Stomach smooth muscle (tissue), 2 donors: ENCODE measurements at regions not wholly inside any gene's neighbourhood (a gene's known extent, or its start where the extent isn't known, plus 50 kb on each side); places are given as distances from the start of the nearest gene placed in this dataset.

Experiments used
- H3K27ac ChIP-seq: one replicate; pipeline ENCODE4 v1.7.0; 2013; ENCODE audit warnings: mild to moderate bottlenecking, low read length, inconsistent platforms
- H3K27me3 ChIP-seq, 2 donors: one replicate each; pipeline ENCODE4 v1.7.0; 2013; ENCODE audit warnings: low read length in 2 of 2; ENCODE audit not compliant: insufficient read depth in 2 of 2, control insufficient read depth in 1 of 2
- H3K36me3 ChIP-seq, 2 donors: one replicate each; pipeline ENCODE4 v1.7.0; 2013; ENCODE audit warnings: low read length in 2 of 2; ENCODE audit not compliant: control insufficient read depth in 2 of 2, insufficient read depth in 2 of 2
- H3K4me1 ChIP-seq: one replicate; pipeline ENCODE4 v1.7.0; 2013; ENCODE audit warnings: low read length; ENCODE audit not compliant: control insufficient read depth, insufficient read depth
- H3K4me3 ChIP-seq, 2 donors: one replicate each; pipeline ENCODE4 v1.7.0; 2013; ENCODE audit warnings: low read length in 2 of 2
- H3K9ac ChIP-seq, 2 donors: one replicate each; pipeline ENCODE4 v1.7.0; 2013; ENCODE audit warnings: low read length in 2 of 2, mild to moderate bottlenecking in 1 of 2
- H3K9me3 ChIP-seq, 2 donors: one replicate each; pipeline ENCODE4 v1.7.0; 2013; ENCODE audit warnings: low read length in 2 of 2; ENCODE audit not compliant: control insufficient read depth in 2 of 2
- donor health status: healthy.
- donor health status: Pancreatic carcinoma.

DNA sequence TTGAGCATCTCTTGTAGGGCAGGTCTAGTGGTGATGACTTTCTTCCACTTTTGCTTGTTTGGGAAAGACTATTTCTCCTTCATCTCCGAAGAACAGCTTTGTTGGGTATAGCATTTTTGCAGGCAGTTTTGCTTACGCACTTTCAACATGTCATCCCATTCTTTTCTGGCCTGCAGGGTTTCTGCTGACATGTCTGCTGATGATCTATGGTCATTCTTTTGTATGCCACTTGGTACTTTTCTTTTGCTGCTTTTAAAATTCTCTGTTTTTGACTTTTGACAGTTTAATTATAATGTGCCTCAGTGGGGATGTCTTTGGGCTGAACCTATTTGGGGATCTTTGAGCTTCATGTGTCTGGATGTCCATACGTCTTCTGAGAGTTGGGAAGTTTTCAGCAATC lies 78.2 kb downstream of the PTHLH start:
- H3K9ac ChIP-seq = no peak overlapping the region
- no peaks in the 10 kb centered on the region for H3K36me3 ChIP-seq
- H3K27me3 ChIP-seq = no peaks in the 10 kb centered on the region
- no peak overlapping the region for H3K4me3 ChIP-seq
- H3K9me3 ChIP-seq = no peaks in the 10 kb centered on the region
- no peaks in the 10 kb centered on the region for H3K4me1 ChIP-seq
- H3K27ac ChIP-seq = no peak overlapping the region

DNA sequence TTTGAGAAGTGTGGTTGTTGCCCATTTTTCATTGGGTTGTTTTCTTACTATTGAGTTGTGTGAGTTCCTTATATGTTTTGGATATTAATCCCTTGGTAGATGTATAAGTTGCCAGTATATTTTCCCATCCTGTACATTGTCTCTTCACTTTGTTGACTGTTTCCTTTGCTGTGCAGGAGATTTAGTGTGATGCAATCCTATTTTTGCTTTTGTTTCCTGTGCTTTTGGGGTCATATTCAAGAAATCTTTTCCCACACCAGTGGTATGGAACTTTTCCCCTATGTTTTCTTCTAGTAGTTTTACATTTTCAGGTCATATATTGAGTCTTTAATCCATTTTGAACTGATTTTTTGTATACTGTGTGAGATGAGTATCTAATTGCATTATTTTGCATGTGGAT lies 92.8 kb downstream of the PTHLH start:
- Histone ChIP-seq H3K27ac (no peak overlapping the region), H3K9ac (no peak overlapping the region), H3K4me1 (no peaks in the 10 kb centered on the region)

DNA sequence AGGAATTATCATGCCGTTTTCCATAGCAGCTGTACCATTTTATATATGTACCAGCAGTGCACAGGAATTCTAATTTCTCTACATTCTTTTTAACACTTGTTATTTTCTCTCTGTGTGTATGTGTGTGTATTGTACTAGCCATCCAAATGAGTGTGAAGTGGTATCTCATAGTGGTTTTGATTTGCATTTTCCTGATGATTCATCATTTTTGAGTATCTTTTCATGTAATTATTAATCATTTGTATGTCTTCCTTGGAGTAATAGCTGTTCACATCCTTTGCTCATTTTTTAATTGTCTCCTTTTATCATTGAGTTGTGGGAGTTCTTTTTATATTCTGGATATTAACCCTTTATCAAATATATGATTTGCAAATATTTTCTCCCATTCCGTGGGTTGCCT lies 95.6 kb upstream of the MANSC4 start:
- H3K9me3 ChIP-seq = no peaks in the 10 kb centered on the region
- H3K4me1 ChIP-seq = no peaks in the 10 kb centered on the region
- H3K9ac ChIP-seq = no peak overlapping the region
- no peak overlapping the region for H3K27ac ChIP-seq
- H3K27me3 ChIP-seq = no peaks in the 10 kb centered on the region
- no peaks in the 10 kb centered on the region for H3K36me3 ChIP-seq
- H3K4me3 ChIP-seq = no peak overlapping the region

More for the DNA sequence above, 92.8 kb downstream of the PTHLH start:
- no peaks in the 10 kb centered on the region for H3K36me3 ChIP-seq
- no peak overlapping the region for H3K4me3 ChIP-seq
- H3K9me3 ChIP-seq = no peaks in the 10 kb centered on the region
- H3K27me3 ChIP-seq = no peaks in the 10 kb centered on the region

DNA sequence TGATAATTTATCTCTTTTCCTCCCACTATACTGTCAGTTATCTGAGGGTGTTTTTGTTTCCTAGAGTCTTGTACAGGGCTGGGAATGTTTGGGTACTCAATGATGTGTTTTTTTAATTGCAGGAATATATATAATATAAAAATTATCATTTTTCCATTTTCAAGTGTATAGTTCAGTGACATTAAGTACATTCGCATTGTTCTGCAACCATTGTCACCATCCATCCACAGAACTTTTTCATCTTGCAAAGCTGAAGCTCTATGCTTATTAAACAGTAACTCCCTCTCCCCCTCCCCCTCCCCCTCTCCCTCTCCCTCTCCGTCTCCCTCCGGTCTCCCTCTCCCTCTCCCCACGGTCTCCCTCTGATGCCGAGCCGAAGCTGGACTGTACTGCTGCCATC lies 93.0 kb upstream of the MANSC4 start:
- no peak overlapping the region for H3K9ac ChIP-seq
- H3K4me3 ChIP-seq = no peak overlapping the region
- H3K27ac ChIP-seq = no peak overlapping the region
- no peaks in the 10 kb centered on the region for H3K4me1 ChIP-seq
- no peaks in the 10 kb centered on the region for H3K27me3 ChIP-seq
- no peaks in the 10 kb centered on the region for H3K36me3 ChIP-seq
- no peaks in the 10 kb centered on the region for H3K9me3 ChIP-seq

DNA sequence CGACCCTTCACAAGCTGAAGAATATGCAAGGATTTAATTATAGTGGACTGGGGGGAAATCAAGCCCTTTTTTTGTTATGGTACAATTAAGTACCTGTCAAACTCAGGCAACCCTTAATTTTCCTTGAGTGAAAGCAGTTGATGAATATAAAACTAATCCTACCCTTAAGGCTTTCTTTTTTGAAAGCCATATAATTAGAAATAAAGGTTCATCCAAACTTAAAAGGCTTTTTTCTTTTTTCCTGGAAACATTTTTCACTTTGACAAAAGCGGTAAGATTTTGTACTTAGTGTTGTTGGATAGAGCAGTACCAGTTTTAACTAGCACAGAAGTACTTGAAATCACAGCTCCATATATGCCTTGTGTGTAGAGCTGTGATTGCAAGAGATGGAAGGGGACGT lies 91.9 kb upstream of the MANSC4 start:
- Histone ChIP-seq H3K4me3 (no peak overlapping the region), H3K9ac (no peak overlapping the region), H3K27ac (no peak overlapping the region), H3K27me3 (no peaks in the 10 kb centered on the region), H3K9me3 (no peaks in the 10 kb centered on the region), H3K4me1 (no peaks in the 10 kb centered on the region), H3K36me3 (no peaks in the 10 kb centered on the region)

DNA sequence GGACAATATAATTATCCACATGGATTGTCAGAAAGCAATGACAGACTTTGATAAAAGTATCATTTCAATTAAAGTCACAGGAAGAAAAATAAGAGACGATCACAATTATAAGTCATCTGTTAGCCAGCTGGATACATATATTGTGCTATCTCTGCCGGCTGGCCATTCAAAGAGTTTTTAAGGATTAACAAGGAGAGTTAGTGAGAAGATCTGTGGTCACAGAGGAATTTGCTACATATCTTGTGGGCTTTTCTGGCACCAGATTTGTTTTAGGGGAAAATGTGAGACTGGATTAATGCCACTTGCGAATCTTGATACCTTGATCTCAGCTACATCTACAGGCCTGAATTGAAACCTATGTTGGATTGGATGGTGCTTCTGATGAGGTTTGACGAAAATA lies 90.9 kb upstream of the MANSC4 start:
- no peak overlapping the region for H3K4me3 ChIP-seq
- no peaks in the 10 kb centered on the region for H3K36me3 ChIP-seq
- H3K27me3 ChIP-seq = no peaks in the 10 kb centered on the region
- no peaks in the 10 kb centered on the region for H3K9me3 ChIP-seq
- no peak overlapping the region for H3K9ac ChIP-seq
- no peak overlapping the region for H3K27ac ChIP-seq
- no peaks in the 10 kb centered on the region for H3K4me1 ChIP-seq

DNA sequence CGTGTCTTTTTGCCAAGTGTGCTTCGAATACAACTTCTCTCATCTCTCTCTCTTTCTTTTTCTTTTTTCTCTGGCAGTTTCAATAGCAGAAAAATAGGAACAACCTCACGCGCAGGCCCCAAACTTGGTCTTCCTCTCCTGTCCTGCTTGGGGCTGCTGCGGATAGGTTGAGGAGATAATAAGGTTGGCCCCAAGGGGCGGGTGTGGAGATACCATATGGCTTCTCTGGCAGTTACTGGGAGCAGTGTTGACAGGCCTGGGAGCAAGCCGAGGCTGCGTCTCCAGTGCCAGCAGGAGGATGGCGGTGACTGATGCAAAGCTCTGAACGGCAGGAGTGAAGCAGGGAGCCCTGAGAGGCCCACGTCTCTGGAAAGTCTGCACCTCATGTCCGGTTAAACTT lies 89.5 kb upstream of the MANSC4 start:
- Histone ChIP-seq H3K9ac (no peak overlapping the region), H3K27me3 (no peaks in the 10 kb centered on the region), H3K36me3 (no peaks in the 10 kb centered on the region), H3K4me1 (no peaks in the 10 kb centered on the region), H3K4me3 (no peak overlapping the region), H3K9me3 (no peaks in the 10 kb centered on the region), H3K27ac (no peak overlapping the region)

DNA sequence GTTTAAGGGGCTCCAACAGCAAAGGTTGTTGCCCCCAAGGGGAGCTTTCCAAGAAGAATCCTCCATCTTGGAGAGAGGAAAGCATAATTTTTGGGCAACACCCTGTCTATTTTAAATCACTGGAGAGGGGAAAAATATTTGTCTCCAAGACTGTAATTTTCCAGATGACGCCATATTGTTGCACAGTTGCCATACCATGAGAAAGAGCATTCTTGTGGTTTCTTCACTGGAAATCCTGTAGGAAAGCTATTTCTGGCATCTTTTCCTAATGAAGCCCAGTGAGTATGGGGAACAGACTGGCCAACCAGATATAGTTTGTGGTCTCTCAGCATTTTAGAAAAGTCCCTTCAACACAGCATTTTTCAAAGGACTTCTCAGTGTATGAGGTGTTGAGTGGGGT lies 88.1 kb upstream of the MANSC4 start:
- H3K36me3 ChIP-seq = no peaks in the 10 kb centered on the region
- no peaks in the 10 kb centered on the region for H3K9me3 ChIP-seq
- no peaks in the 10 kb centered on the region for H3K4me1 ChIP-seq
- no peak overlapping the region for H3K4me3 ChIP-seq
- no peaks in the 10 kb centered on the region for H3K27me3 ChIP-seq
- no peak overlapping the region for H3K9ac ChIP-seq
- H3K27ac ChIP-seq = no peak overlapping the region

DNA sequence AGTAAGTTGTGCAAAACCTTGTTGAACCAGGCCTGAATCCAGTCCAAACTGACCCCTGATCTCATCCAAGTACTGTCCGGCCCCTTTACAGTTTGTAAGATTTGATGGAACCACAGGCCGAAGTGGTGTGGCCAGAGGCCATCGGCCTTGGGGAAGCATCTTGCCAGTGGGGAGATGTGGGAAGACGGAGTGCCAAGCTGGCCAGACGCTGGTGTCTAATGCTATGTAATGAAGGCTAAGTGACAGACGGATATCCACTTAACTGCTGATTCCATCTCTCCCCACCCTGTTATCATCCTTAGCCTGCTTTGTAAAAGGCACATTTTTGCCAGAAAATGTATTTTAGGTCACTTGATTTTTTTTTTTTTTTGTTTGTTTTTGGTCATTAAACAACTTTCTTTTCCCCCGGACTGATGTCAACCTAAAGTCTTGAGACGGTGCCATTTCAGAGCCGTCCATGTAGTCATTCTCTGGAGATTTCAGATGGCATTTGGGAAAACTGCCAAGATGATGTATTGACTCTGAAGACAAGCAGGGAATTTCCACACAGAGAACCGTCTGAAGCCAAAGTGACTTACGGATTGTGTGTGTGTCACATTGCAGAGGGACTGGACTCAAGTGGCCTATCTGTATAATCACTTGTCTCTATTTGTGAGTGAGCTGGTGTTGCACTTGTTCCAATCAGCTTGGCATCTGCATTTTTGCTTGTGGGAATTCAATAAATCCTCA lies 86.5 kb upstream of the MANSC4 start:
- Histone ChIP-seq H3K4me3 (no peak overlapping the region), H3K27ac (no peak overlapping the region), H3K27me3 (no peaks in the 10 kb centered on the region), H3K9ac (no peak overlapping the region), H3K36me3 (no peaks in the 10 kb centered on the region), H3K4me1 (peaks cover 5% of the 10 kb centered on the region), H3K9me3 (no peaks in the 10 kb centered on the region)

DNA sequence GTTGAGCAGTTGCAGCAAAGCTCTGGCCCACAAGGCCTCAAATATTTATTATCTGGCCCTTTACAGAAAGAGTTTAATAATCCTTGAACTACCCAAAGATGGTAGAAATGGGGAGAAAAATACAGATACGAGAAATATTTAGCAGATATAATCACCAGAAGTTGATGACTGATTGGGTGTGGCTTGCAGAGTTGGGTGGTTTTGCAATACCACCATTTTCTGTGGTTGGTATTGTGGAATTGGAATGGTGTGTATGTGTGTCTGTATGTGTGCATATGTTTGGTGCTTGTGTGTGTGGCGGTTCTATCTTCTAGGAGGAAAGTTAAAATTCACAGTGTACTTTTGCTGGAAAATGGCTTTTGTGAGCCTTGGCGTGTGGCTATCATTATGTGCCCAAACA lies 85.4 kb upstream of the MANSC4 start:
- H3K9ac ChIP-seq = no peak overlapping the region
- no peaks in the 10 kb centered on the region for H3K27me3 ChIP-seq
- H3K9me3 ChIP-seq = no peaks in the 10 kb centered on the region
- no peak overlapping the region for H3K4me3 ChIP-seq
- H3K27ac ChIP-seq = no peak overlapping the region
- peaks cover 5% of the 10 kb centered on the region for H3K4me1 ChIP-seq
- H3K36me3 ChIP-seq = no peaks in the 10 kb centered on the region

DNA sequence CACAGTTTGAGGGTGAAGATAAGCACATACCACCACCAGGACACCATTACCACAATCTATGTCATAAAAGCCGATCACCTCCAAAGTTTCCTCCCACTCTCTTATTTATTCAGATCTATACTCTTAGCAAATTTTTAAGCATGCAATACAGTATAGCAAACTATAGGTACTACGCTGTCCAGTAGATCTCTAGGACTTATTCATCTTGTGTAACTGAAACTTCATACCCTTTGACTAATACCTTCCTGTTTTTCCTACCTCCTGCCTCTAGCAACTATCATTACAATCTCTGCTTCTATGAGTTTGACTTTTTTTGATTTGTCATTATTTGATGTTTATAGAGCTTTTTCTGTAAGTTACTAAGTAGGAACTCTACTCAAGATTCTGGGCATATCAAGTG lies 84.5 kb upstream of the MANSC4 start:
- H3K4me3 ChIP-seq = no peak overlapping the region
- H3K9ac ChIP-seq = no peak overlapping the region
- no peaks in the 10 kb centered on the region for H3K9me3 ChIP-seq
- no peaks in the 10 kb centered on the region for H3K36me3 ChIP-seq
- H3K4me1 ChIP-seq = peaks cover 5% of the 10 kb centered on the region
- no peaks in the 10 kb centered on the region for H3K27me3 ChIP-seq
- no peak overlapping the region for H3K27ac ChIP-seq
